Testis (tissue), 2 donors: ENCODE measurements at regions not wholly inside any gene's neighbourhood (a gene's known extent, or its start where the extent isn't known, plus 50 kb on each side); places are given as distances from the start of the nearest gene placed in this dataset.
"Not testable (repeated sequence)": the region's sequence is repeated elsewhere in the genome, so short reads cannot be mapped to it uniquely, and the experiment has no call there.

Experiments
- DNase-seq: peaks from one replicate; pipeline ENCODE4 v3.0.0-alpha.2; 2019
- H3K27ac ChIP-seq, 2 donors: fragments of 200-600 bp; sonication (generic); one replicate each; pipeline ENCODE4 v1.5.1; 2019
- H3K27me3 ChIP-seq: fragments of 200-600 bp; sonication (generic); one replicate; pipeline ENCODE4 v1.5.1; 2019
- H3K36me3 ChIP-seq: fragments of 200-600 bp; sonication (generic); one replicate; pipeline ENCODE4 v1.5.1; 2017; ENCODE audit warnings: low read depth; ENCODE audit errors: missing control alignments
- H3K4me1 ChIP-seq: fragments of 200-600 bp; sonication (generic); one replicate; pipeline ENCODE4 v1.5.1; 2019
- H3K4me3 ChIP-seq, 2 donors: fragments of 200-600 bp; sonication (generic); one replicate each; pipeline ENCODE4 v1.5.1; 2017 to 2019
- H3K9me3 ChIP-seq: fragments of 200-600 bp; sonication (generic); one replicate; pipeline ENCODE4 v1.5.1; 2017
- POLR2A ChIP-seq: fragments of 450-650 bp; IDR thresholded peaks from one replicate; pipeline ENCODE4 v1.6.1; 2017; ENCODE audit warnings: antibody characterized with exemption, mild to moderate bottlenecking, moderate library complexity
- WGBS, 2 donors: methylation state at CpG; one replicate each; pipeline ENCODE4 v1.1.5; 2018; 5-methylcytosine and 5-hydroxymethylcytosine counted together
- intact Hi-C: fragments of 100-400 bp; cut with DNase I; formaldehyde crosslinking; loops from one replicate; pipeline ENCODE4 v1.15.1; 2023; ENCODE audit warnings: low total_unique reads
- TF ChIP-seq, protein P1 (sequence below), 3 experiments: fragments of 450-650 bp in 2 of 3; fragments of 200-600 bp in 1 of 3; sonication (generic) in 1 of 3; IDR thresholded peaks; one replicate each; pipeline ENCODE4 v1.5.1; 2016 to 2019; ENCODE audit warnings: antibody characterized with exemption in 3 of 3, mild to moderate bottlenecking in 2 of 3, moderate library complexity in 1 of 3

DNA sequence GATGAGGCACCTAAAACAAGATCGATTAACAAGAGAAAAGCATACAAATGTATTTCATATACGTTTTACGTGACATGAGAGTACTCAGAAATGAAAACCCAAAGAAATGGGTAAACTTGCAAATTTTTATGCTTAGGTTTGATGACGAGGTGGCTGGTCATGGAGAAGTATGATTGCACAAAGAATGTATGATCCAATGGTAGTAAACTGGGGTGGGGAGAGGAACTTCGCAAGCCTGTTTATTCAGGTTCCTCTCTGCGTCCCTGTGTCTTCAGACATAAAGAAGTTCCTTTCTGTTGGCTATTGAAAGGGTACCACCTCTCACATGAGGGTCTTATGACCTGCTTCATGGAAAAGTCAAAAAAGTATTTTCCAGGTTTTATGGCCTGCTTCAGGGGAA is 309.2 kb downstream of the BCOR start:
- Histone ChIP-seq H3K4me1 (no peaks in the 10 kb centered on the region), H3K4me3 (no peak overlapping the region), H3K36me3 (no peaks in the 10 kb centered on the region), H3K27me3 (no peaks in the 10 kb centered on the region), H3K9me3 (no peaks in the 10 kb centered on the region), H3K27ac (no peak overlapping the region)
- intact Hi-C loops, result no loop called here
- TF ChIP-seq, protein P1, sequence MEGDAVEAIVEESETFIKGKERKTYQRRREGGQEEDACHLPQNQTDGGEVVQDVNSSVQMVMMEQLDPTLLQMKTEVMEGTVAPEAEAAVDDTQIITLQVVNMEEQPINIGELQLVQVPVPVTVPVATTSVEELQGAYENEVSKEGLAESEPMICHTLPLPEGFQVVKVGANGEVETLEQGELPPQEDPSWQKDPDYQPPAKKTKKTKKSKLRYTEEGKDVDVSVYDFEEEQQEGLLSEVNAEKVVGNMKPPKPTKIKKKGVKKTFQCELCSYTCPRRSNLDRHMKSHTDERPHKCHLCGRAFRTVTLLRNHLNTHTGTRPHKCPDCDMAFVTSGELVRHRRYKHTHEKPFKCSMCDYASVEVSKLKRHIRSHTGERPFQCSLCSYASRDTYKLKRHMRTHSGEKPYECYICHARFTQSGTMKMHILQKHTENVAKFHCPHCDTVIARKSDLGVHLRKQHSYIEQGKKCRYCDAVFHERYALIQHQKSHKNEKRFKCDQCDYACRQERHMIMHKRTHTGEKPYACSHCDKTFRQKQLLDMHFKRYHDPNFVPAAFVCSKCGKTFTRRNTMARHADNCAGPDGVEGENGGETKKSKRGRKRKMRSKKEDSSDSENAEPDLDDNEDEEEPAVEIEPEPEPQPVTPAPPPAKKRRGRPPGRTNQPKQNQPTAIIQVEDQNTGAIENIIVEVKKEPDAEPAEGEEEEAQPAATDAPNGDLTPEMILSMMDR (IDR thresholded peaks at IDR 0.05), result no peak
- TF ChIP-seq POLR2A, result no peak
- DNase-seq, result no peak
- WGBS, 2 donors, result 78 to 94% methylated on average over 5 to 6 of the region's 6 CpGs

- Histone ChIP-seq H3K27ac (no peak overlapping the region), H3K9me3 (no peaks in the 10 kb centered on the region), H3K4me1 (no peaks in the 10 kb centered on the region), H3K36me3 (no peaks in the 10 kb centered on the region), H3K4me3 (no peak overlapping the region), H3K27me3 (no peaks in the 10 kb centered on the region)
- 89 to 94% methylated on average over 4 to 6 of the region's 6 CpGs for WGBS, 2 donors
- no peak for DNase-seq
- intact Hi-C loops, result no loop called here
- TF ChIP-seq POLR2A, result no peak
- TF ChIP-seq, protein P1 (IDR thresholded peaks at IDR 0.05), result no peak
Observed at GRCh38 chrX:39791691-39792090, 306.1 kb downstream of the BCOR start.

GRCh38 chrX:39795605-39796004 is 302.2 kb downstream of the BCOR start:
- WGBS, 2 donors, result 60 to 81% methylated on average over 7 of the region's 7 CpGs
- no peak for DNase-seq
- H3K4me3 ChIP-seq, result no peak overlapping the region

DNA sequence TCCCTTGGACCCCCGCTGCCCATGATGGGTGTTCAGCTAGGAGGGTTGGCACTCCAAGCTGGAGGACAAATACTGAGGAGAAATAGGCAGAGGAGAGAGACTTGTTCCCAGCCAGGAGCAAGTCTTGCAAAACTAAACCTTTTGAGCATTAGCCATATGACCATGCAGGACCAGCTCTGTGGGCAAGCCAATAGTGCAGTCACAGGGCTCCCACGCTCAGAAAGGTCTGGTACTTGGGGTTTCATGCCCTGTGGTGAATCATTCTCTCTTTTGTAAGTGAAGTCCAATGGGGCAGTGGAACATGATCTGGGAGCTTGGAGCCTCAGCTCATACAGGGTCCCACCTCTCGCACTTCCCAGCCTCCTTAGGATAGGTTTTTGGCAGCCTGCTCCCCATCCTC is 300.9 kb downstream of the BCOR start:
- no peak overlapping the region for H3K27ac ChIP-seq
- DNase-seq, result no peak
- H3K9me3 ChIP-seq, result no peaks in the 10 kb centered on the region
- H3K27me3 ChIP-seq, result no peaks in the 10 kb centered on the region
- intact Hi-C loops, result no loop called here
- no peaks in the 10 kb centered on the region for H3K4me1 ChIP-seq
- H3K36me3 ChIP-seq, result no peaks in the 10 kb centered on the region
- no peak overlapping the region for H3K4me3 ChIP-seq
- WGBS, 2 donors, result 80 to 96% methylated on average over 1 to 3 of the region's 3 CpGs
- TF ChIP-seq, protein P1 (IDR thresholded peaks at IDR 0.05), result no peak
- no peak for TF ChIP-seq POLR2A

More at GRCh38 chrX:39795605-39796004, 302.2 kb downstream of the BCOR start:
- TF ChIP-seq, protein P1 (IDR thresholded peaks at IDR 0.05), result no peak
- no peak for TF ChIP-seq POLR2A
- no peaks in the 10 kb centered on the region for H3K4me1 ChIP-seq
- intact Hi-C loops, result no loop called here
- no peaks in the 10 kb centered on the region for H3K27me3 ChIP-seq
- H3K9me3 ChIP-seq, result no peaks in the 10 kb centered on the region
- H3K36me3 ChIP-seq, result no peaks in the 10 kb centered on the region
- H3K27ac ChIP-seq, result no peak overlapping the region

DNA sequence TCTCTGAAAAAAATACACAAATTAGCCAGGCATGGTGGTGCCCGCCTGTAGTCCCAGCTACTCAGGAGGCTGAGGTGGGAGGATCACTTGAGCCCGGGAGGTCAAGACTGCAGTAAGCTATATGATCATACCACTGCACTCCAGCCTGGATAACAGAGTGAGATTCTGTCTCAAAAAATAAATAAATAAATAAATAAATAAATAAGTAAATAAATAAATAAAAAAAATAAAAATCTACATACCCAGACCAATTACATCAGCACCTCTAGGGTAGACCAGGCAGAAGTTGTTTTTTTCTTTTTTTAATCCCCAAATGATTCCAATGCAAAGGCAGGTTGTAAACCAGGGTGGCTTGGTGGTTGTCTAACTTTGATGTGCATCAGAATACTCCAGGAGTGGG is 299.3 kb downstream of the BCOR start:
- 97 to 100% methylated on average over 2 of the region's 2 CpGs for WGBS, 2 donors
- H3K4me3 ChIP-seq, H3K27ac ChIP-seq, H3K9me3 ChIP-seq, intact Hi-C loops, H3K4me1 ChIP-seq, DNase-seq, H3K36me3 ChIP-seq, H3K27me3 ChIP-seq: not testable (repeated sequence)
